Loucy (cell line): ENCODE measurements at regions not wholly inside any gene's neighbourhood (a gene's known extent, or its start where the extent isn't known, plus 50 kb on each side); places are given as distances from the start of the nearest gene placed in this dataset.

Experiments
- H2AFZ ChIP-seq: fragments of 200-600 bp; sonication (generic); 2 replicates; pipeline ENCODE4 v1.6.0; 2016; ENCODE audit warnings: antibody characterized with exemption, mild to moderate bottlenecking, low read length, moderate library complexity
- H3F3A ChIP-seq: fragments of 200-600 bp; 2 replicates; pipeline ENCODE4 v1.6.0; 2016; ENCODE audit warnings: antibody characterized with exemption, low read depth, mild to moderate bottlenecking
- H3K27me3 ChIP-seq: fragments of 200-600 bp; sonication (generic); 2 replicates; pipeline ENCODE4 v1.6.1; 2014; ENCODE audit warnings: low read length, mild to moderate bottlenecking; ENCODE audit not compliant: insufficient read depth, poor library complexity, severe bottlenecking
- H3K36me3 ChIP-seq: fragments of 200-600 bp; sonication (generic); 2 replicates; pipeline ENCODE4 v1.6.1; 2016; ENCODE audit warnings: low read length; ENCODE audit not compliant: insufficient read depth
- H3K4me1 ChIP-seq: fragments of 200-600 bp; sonication (generic); 2 replicates; pipeline ENCODE4 v1.5.1; 2014; ENCODE audit warnings: low read length, mild to moderate bottlenecking; ENCODE audit not compliant: insufficient read depth, poor library complexity, severe bottlenecking
- H3K4me2 ChIP-seq: fragments of 200-600 bp; sonication (generic); 2 replicates; pipeline ENCODE4 v1.6.0; 2014; ENCODE audit warnings: antibody characterized with exemption, low read length, low read depth, mild to moderate bottlenecking; ENCODE audit not compliant: poor library complexity, severe bottlenecking
- H3K4me3 ChIP-seq: fragments of 200-600 bp; sonication (generic); 2 replicates; pipeline ENCODE4 v1.5.1; 2014; ENCODE audit warnings: low read length, mild to moderate bottlenecking, mixed read lengths; ENCODE audit not compliant: poor library complexity, severe bottlenecking
- H3K79me2 ChIP-seq: fragments of 200-600 bp; sonication (generic); 2 replicates; pipeline ENCODE4 v1.6.1; 2014; ENCODE audit warnings: low read length; ENCODE audit not compliant: insufficient read depth
- H3K9ac ChIP-seq: fragments of 200-600 bp; sonication (generic); 2 replicates; pipeline ENCODE4 v1.6.0; 2014; ENCODE audit warnings: mild to moderate bottlenecking, low read depth, low read length, moderate library complexity; ENCODE audit not compliant: poor library complexity, severe bottlenecking
- H3K9me2 ChIP-seq: fragments of 200-600 bp; sonication (generic); replicated peaks from 2 replicates; pipeline ENCODE4 v1.6.1; 2016; ENCODE audit warnings: low read depth, low read length, mixed read lengths
- H3K9me3 ChIP-seq: fragments of 200-600 bp; sonication (generic); 2 replicates; pipeline ENCODE4 v1.6.1; 2014; ENCODE audit warnings: mild to moderate bottlenecking, antibody characterized with exemption, low read length, low read depth; ENCODE audit not compliant: insufficient read depth
- H4K20me1 ChIP-seq: fragments of 200-600 bp; sonication (generic); 2 replicates; pipeline ENCODE4 v1.6.0; 2014; ENCODE audit warnings: antibody characterized with exemption, low read length, mild to moderate bottlenecking; ENCODE audit not compliant: insufficient read depth, poor library complexity, severe bottlenecking
- CTCF ChIP-seq: fragments of 200-600 bp; sonication (generic); conservative IDR thresholded peaks from 2 replicates; pipeline ENCODE4 v1.5.1; 2014; ENCODE audit warnings: mild to moderate bottlenecking, antibody characterized with exemption, low read length
- EZH2phosphoT487 ChIP-seq: fragments of 200-600 bp; IDR thresholded peaks from 2 replicates; pipeline ENCODE4 v1.6.1; 2018; ENCODE audit warnings: antibody characterized with exemption, mild to moderate bottlenecking, moderate library complexity, borderline replicate concordance

- Histone ChIP-seq H3K36me3 (no peaks in the 10 kb centered on the region), H3K9ac (peak overlapping the region; percentile 53), H3K9me2 (no peaks in the 10 kb centered on the region), H3K27me3 (no peaks in the 10 kb centered on the region), H3K4me2 (peak overlapping the region; percentile 68), H3K4me1 (peaks cover 70% of the 10 kb centered on the region), H2AFZ (peak overlapping the region; percentile 61; the same call in 1 of the 2 replicates), H3K79me2 (no peaks in the 10 kb centered on the region), H3F3A (peaks cover 14% of the 10 kb centered on the region; the same call in 1 of the 2 replicates), H3K9me3 (no peaks in the 10 kb centered on the region), H3K4me3 (peak overlapping the region; percentile 42), H4K20me1 (no peaks in the 10 kb centered on the region)
- TF ChIP-seq EZH2phosphoT487 (no peak), CTCF (no peak)
Measured at GRCh38 chr1:87642581-87643221, 314.0 kb downstream of the LMO4 start.

- Histone ChIP-seq H4K20me1 (no peaks in the 10 kb centered on the region), H3K4me3 (peak overlapping the region; percentile 11), H3K4me2 (peak overlapping the region; percentile 68), H3K9me2 (no peaks in the 10 kb centered on the region), H3K27me3 (no peaks in the 10 kb centered on the region), H3K9me3 (no peaks in the 10 kb centered on the region), H3K4me1 (peaks cover 57% of the 10 kb centered on the region), H3F3A (peaks cover 7% of the 10 kb centered on the region; the same call in 1 of the 2 replicates), H3K79me2 (no peaks in the 10 kb centered on the region), H3K36me3 (no peaks in the 10 kb centered on the region), H3K9ac (peak overlapping the region; percentile 53), H2AFZ (no peak overlapping the region)
- no peak for TF ChIP-seq CTCF
- no peak for TF ChIP-seq EZH2phosphoT487
Measured at GRCh38 chr1:87644033-87644578, 315.4 kb downstream of the LMO4 start.

GRCh38 chr1:87644579-87645190, 316.0 kb downstream of the LMO4 start:
- Histone ChIP-seq H3K4me3 (no peak overlapping the region), H2AFZ (0 out of 2 replicates have a peak overlapping the region, but pooled peaks have one; percentile 0), H3K9me3 (no peaks in the 10 kb centered on the region), H3K27me3 (no peaks in the 10 kb centered on the region), H3K36me3 (no peaks in the 10 kb centered on the region), H3K4me1 (peaks cover 57% of the 10 kb centered on the region), H3K9me2 (no peaks in the 10 kb centered on the region), H4K20me1 (no peaks in the 10 kb centered on the region), H3K79me2 (no peaks in the 10 kb centered on the region), H3K4me2 (peak overlapping the region; percentile 68), H3K9ac (peak overlapping the region; percentile 53), H3F3A (peaks cover 7% of the 10 kb centered on the region; the same call in 1 of the 2 replicates)
- TF ChIP-seq EZH2phosphoT487 (no peak), CTCF (no peak)
